ENCODE measurements at regions not wholly inside any gene's neighbourhood (a gene's known extent, or its start where the extent isn't known, plus 50 kb on each side); places are given as distances from the start of the nearest gene placed in this dataset.

- POLR2A ChIA-PET: interaction anchor here (0.6 kb wide), 1 partner anchor 48 kb away, joined by 4 read pairs; no protein-coding TSS in a partner anchor
- CTCF ChIA-PET: no interaction called here
- H3K4me3 ChIP-seq (ENCODE audit: low read depth, low read length): no peak overlapping the region
- H3K27ac ChIP-seq (ENCODE audit: low read depth, low read length): no peak overlapping the region
- no peaks in the 10 kb centered on the region for H3K9me3 ChIP-seq (ENCODE audit: control insufficient read depth, insufficient read depth, low read length)
- no peak for DNase-seq (ENCODE audit: low read depth, low spot score)
- TF ChIP-seq, protein P1, sequence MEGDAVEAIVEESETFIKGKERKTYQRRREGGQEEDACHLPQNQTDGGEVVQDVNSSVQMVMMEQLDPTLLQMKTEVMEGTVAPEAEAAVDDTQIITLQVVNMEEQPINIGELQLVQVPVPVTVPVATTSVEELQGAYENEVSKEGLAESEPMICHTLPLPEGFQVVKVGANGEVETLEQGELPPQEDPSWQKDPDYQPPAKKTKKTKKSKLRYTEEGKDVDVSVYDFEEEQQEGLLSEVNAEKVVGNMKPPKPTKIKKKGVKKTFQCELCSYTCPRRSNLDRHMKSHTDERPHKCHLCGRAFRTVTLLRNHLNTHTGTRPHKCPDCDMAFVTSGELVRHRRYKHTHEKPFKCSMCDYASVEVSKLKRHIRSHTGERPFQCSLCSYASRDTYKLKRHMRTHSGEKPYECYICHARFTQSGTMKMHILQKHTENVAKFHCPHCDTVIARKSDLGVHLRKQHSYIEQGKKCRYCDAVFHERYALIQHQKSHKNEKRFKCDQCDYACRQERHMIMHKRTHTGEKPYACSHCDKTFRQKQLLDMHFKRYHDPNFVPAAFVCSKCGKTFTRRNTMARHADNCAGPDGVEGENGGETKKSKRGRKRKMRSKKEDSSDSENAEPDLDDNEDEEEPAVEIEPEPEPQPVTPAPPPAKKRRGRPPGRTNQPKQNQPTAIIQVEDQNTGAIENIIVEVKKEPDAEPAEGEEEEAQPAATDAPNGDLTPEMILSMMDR (IDR thresholded peaks at IDR 0.05; ENCODE audit: low read depth, low read length): no peak
- peaks cover 3% of the 10 kb centered on the region for H3K27me3 ChIP-seq (ENCODE audit: control insufficient read depth, insufficient read depth, low read length)
Observed at GRCh38 chr2:105449076-105449475, 50.2 kb upstream of the FHL2 start.
